HG03342 (cell line): ENCODE measurements at regions not wholly inside any gene's neighbourhood (a gene's known extent, or its start where the extent isn't known, plus 50 kb on each side); places are given as distances from the start of the nearest gene placed in this dataset.

Experiments
- ATAC-seq: cut with Tn5 transposase; IDR thresholded peaks from one replicate; pipeline ENCODE4 v1.9.1; 2021; ENCODE audit warnings: mild to moderate bottlenecking, moderate library complexity; ENCODE audit not compliant: unreplicated experiment

DNA sequence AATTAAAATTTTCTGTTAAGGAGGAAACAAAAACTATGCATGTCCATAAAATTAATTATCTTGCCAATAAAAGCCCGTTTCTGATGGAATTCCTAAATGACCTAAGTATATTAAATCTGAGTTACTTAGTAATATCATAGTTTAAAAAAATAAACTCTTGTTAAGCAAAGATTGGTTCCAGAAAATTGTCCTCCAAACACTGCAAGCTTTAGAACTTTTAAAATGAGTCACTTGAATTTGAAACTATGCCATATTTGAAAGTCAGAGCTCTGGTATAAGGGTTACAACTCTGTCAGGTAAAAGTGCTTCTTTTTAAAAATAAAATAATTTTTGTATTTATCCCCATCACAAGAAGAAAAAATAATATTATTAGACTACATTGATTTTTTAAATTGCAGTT, 409.5 kb downstream of the PLPP3 start:
- ATAC-seq, result no peak

DNA sequence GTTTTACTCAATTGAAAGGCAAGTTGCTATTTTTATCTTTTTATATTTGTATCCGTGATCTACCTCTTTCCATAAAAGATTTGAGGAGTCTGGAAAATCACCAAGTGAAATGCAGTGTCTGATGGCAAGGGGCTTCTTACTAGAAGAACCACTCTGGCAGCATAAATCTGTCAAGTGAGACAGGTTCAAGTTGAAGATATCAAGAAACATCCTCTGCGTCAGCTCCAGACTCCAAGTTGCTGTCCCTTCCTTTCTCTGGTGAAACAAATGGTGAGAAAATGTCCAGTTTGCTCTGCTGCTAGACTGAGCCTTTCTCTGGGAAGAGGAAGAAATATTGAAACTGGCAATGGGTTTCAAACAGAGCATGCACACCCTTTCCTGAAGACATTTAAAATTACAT, 411.2 kb downstream of the PLPP3 start:
- ATAC-seq, result no peak

DNA sequence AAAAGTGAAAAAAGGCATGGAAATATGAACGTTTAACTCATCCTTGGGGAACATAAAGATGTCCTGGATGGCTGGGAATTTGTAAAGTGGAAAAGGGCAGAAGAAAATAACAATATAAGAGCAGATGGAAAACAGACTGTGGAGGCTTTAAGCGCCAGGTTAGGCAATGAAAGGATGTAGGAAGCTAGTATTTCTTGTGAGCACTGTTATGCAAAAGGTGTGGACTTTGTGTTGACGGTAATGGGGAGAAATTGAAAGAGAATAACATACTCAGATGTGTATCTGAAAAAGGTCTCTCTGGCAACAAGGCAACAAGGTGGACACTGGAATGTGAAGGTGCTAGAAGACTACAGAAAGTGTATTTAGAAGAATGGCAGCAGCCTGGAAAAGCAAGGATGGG, 411.8 kb downstream of the PLPP3 start:
- ATAC-seq, result no peak

DNA sequence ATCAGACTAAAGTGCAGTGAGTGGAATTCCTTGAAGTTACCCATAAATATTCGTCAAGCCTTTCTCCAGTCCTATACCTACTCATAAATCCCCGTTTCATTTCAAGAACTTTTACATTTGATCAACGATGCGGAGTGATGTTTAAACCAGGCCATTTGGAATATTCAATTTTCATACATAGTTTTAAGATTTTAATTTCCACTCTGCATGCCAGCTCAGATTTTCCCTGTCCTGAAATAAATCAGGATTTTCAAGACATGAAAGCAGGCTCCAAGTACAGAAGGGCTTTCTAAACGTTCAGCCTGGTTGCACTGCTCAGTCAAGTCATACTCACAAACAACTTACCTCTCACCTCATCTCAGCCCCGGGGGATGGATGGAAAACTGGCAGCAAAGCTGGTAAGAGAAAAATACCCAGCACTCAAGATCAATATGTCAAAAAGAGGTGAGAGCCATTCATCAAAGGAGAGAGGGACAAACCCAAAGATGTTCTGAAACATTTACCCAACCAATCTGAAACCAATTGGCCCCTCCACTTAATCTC, 418.5 kb downstream of the PLPP3 start:
- ATAC-seq, result no peak

DNA sequence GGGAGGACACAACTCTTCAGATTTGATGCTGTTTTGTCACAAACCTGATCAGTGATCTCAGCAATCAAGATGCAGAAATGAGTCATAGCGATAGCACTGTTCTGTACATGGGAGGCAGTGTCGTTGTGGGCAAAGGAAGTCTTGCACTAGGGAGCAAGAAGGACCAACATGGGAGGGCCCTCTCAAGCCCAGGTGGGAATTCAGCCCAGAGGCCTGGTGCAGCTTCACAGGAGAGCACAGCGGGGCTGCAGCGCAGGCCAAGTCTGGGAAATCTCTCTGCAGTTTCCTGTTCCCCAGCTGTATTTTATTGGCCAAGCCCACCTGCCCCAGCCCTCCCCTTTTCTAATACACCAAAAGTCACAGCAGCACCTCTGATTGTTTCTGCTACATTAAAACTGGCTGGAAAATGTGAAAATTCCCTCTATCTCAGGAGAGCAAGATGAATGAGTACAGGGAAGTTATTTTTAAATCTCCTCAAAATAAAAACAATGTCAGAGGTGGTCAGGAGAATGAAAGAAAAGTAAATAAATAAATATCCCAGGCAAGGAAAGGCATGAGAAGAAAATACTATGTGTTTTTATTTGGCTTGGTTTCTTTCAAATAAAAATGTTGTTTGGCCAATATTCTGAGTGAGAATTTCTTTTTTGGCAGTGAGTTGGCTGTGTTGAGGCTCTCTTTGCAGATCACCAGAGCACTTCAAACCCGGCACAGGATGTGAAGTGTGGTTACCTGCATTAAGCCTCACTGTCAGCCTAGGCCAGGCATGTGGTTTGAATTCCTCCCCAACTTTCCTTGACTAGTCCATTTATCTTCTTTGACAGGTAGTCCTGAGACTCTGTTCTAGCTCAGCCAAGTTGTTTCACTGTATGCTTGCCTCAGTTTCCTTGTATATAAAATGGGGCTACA, 422.1 kb downstream of the PLPP3 start:
- no peak for ATAC-seq

DNA sequence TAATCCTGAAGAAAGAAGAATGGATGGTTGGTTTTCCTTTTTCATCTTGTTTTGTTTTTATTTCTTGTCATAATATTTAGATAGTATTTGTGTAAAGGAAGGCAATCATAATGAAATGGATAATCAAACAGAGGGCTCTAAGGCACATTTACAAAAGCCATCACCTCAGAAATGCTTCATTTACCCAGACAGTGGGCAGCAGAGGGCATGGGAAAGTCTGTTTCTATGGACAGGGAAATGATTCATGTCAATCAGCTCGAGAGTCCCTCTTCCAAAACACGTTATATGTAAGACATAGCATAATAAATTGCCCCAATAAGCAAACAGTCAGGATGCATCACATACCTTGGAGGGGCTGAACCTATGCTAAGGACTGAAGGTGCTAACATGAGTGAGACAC, 426.1 kb downstream of the PLPP3 start:
- ATAC-seq, result no peak

DNA sequence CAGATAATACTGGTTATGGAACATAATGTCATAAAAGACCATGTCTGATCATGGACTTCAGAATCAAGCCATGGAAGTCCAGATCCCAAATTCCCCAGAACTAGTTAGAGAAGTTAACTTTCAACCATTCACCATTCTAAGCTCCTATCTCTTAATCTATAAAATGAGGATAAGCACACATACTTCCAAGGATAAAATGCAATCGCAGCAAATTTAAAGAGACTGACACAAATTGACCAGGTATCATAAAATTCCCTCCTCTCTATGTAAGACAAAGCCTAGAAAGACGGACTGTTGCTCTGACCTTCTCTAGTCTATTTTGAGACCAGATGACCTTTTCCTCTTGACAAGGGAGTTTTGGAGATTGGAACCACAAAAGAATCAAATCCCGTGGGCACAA, 426.7 kb downstream of the PLPP3 start:
- no peak for ATAC-seq

DNA sequence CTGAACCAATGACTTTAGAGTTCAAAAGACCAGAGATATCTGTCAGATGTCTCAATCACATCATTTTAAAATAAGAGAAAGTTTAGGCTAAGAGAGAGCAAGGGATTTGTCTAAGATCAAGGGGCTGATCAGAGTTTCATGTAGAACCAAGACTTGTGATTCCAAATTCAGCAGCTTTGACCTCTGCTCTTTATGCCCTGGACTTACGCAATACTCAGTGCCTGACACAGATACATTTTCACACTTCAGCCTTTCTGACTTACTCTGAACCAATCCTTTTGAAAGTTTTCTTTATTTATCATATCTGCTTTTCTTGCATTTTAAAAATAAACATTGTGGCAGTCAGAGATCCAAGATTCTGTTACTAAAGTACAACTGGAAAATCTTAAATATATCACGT, 428.0 kb downstream of the PLPP3 start:
- ATAC-seq, result no peak

DNA sequence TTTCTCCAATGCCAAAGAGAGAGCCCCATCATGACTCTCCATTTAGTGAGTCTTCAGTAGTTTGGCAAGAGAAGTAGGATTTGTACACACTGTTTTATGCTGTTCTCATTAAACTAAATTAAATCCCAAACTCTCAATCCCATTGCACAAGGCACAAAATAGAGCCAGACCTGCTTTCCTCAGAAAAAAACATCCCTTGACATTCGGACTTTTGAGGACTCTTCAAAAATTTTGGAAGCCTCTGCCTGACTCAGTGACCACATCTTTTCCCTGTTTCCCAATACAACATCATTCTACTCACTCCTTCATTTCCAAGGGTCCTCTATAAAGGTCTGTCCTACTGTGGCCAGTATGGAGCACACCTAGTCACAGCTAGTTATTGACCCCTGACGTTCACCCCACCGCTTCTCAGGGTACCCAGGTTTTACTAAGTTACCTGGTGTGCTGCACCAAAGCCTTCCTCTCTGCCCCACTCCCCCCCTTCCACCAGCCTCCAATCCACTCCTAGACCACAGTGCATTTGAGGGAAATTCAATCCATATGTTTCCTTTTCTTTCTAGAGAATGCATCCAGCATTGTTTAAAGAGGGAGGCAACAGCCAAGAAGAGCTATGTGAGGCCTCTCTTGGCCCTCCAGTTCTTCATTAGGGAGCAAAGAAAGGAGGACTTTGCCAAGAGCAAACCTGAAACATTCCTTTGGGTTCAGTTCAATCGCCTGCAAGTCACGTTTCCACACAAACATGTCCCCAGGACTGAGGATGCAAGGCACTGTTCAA, 428.7 kb downstream of the PLPP3 start:
- no peak for ATAC-seq

DNA sequence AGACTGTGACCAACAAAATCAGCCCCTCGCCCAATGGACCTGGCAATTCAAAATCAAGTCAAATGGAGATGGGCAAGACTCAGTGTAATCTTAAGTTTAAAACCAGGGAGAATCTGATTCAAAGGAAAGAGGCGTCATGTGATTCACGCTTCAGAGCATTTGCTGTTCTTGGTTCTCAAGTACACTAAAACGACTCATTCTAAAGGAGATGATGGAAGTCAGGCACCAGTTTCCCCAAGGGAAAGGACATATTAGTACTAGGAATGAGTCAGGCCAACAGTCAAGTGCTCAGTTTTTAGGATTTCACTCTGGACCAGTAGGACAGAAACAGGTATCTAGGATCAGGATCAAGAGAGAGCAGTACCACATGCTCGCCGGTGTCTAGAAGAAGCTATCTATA, 429.6 kb downstream of the PLPP3 start:
- no peak for ATAC-seq

DNA sequence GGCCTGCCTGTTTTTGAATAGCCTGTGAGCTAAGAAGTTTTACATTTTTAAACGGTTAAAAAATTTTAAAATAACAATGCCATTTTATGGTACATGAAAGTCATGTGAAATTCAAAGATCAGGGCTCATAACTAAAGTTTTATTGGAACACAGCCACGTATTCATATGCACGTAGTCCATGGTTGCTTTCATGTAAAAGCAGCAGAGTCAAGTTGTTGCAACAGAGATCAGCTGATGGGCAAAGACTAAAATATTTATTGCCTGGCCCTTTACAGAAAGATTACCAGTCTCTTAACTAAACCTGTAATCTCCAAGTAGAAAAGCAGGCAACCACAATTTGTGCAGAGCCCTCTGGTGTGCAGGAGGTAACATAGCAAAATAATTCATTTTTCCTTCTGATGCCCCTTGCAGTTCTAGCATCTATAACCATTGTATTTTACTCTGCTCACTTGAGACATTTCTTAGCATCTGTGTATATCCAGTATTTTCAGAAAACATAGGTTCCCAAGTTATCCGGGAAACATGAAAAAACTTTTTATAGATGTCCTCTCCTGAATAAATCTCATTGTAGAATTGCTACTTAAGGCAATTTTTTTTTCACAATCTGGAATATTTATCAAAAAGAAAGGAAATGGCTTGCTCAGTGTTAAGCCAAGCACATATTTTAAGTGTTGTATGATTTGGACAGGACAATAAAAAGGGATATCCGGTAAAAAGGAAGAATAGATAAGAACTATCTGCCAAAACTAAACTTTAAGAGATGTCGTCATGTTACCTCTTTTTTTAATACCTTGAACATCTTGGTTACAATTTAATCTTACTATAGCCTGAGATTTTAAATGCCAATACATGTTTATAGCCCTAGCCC, 430.8 kb downstream of the PLPP3 start:
- no peak for ATAC-seq

DNA sequence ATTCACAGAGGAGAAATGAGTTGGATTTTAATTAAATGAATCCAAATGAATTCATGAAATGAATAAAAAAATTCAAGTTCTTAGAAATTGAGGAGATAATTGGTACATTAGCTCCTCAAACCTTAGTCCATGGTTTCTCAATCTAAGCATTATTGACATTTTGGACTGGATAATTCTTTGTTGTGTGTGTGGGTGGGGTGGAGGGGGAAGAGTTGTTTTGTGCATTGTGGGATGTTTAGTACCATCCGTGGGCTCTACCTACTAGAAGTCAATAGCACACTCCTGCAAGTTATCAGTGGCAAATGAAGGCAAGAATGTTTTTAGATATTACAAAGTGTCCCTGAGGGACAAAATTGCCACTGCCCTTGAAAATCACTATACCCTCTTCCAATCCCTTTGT, 431.9 kb downstream of the PLPP3 start:
- no peak for ATAC-seq

DNA sequence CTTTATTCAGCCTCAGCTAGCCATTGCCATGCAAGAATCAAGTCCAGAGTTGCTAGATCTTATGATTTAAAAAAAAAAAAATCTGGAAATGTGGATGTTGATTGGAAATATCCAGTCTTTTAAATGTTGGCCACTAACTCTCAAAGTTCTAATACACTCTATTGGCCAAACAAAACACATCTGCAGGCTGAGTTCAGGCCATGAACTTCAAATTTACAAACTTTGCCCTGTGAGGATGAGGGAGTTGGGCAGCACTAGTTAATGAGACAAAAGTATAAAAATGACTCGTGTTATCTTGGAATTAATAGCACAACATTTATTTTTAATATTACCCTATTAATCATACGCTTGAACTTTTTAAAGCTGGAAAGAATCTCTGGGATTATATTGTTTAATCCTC, 432.3 kb downstream of the PLPP3 start:
- no peak for ATAC-seq

DNA sequence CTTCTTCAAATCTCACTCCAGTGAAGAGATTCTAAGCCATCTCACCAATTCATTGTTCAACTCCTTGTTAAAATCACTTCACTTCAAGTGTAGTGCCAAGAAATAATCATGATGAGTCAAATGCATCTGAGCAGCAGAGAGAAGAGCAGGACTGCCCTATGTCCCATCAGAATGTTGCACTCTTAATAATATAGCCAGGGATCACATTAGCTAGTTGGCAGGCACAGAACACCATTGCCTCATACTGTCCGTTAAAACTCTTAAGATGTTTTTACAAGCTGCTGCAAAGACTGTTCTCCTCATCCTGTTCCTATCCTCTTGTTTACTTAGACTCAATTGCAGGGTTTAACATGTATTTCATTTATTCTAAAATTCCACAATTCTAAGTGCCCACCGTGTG, 432.9 kb downstream of the PLPP3 start:
- ATAC-seq, result no peak

DNA sequence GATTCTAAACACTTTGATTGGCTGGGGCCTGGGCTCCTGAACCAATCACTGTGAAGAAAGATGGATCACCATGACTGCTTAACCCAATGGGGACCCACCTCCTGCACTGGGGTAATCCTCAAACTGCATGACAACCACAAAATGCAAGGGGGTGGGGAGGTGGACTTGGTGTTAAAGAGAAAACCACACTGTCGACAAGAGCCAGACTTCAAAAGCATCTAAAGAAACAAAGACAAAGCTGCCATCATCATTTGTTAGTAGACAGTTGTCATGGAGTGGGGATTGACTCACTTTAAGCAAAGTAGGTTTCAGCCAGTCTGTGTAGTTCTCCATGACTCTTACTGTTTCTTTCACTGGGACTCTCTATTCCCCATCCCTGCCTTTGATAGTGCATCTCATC, 433.8 kb downstream of the PLPP3 start:
- ATAC-seq, result no peak

DNA sequence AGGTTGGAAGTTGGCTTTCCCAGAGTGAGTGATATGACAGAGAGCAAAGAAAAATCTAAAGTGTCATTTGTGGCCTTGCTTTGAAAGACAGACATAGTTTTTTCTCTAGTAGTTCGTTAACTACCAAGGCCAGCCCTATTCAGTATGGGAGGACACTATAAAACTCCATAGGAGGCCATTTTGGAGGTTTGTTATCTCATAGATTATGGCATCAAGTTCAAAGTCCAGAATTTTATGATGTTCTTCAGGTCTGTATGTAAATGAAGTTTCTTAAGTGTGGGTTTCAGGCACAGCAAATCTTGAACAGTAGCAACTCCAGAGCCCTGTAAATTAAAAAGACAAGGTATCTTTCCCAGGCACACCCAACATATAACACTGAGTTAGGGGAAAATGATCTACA, 437.1 kb downstream of the PLPP3 start:
- ATAC-seq, result no peak

DNA sequence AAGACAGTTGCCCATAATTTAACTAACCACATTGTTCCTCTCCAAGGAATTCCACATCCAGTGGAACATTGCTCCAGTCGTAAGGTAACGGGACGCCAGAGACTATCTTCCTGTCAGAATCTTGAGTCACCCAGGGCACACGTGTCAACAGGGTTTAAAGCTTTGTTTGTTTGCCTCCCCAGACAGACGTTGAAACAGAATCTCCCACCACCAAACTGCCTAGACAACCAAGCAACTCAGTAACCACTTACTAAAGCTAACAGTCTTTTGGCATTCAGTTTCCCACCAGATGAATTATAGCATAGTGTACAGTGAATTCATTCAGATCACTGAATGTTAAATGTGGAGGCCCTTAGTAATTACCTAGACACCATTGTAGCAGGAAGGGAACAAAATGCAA, 439.5 kb downstream of the PLPP3 start:
- ATAC-seq, result no peak

DNA sequence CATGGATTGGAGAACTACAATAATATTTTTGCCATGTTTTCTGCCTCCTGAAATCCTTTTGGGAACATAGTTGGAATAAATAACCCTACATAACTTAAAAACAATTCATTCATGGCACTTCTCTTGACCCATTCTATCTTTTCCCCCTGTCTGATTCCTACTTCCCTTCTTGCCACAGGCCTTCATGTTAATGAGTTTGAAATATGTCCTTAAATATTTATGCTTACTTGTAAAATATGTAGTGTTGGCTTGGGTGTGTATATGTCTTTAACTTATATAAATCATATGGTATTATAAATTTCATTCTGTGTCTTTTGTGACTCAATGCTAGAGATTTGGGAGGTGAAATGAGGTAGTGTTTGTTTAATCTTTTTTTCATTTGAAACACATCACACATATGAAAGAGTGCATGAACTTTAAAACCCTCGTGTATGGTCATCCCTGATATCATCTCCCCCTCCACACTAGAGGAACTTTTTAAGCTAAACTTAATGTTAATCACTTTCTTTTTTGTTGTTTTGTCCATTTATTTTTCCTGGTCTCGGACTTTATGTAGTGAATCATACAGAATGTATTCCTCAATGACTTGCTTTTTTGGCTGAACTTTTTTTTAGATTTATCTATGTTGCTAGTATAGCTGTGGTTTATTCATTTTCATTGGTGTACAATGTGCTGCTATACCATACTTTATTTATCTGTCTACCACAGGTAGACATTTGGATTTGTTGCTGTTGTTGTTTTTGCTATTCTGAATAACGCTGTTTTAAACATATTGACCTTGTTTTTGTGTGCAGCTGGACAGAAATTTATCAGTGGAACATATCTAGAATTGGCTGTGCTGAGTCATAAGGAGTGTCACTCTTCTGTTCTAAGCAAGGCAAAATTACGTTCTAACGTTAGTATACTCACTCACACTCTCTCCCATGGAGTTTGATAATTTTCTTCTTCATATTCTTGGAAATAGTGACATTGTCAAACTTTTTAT, 441.6 kb downstream of the PLPP3 start:
- ATAC-seq, result no peak

DNA sequence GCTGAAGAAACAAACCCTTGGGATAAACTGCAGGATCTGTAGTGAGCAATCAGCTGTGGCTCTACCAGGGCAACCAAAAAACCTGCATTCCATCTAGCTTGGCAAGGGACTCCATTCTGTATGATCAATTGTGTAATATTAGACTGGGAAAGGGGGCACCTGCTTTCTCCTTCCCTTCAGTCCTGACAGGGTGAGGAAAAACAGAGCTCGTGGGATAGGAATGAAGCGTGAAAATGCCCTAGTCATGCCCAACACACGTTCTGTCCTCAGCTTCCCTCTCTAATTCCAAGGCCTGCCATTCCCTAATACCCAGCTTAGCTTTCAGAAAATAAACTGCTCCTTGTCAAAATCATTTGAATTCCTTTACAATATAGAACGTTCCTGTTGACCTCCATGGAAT, 442.3 kb downstream of the PLPP3 start:
- ATAC-seq, result no peak

DNA sequence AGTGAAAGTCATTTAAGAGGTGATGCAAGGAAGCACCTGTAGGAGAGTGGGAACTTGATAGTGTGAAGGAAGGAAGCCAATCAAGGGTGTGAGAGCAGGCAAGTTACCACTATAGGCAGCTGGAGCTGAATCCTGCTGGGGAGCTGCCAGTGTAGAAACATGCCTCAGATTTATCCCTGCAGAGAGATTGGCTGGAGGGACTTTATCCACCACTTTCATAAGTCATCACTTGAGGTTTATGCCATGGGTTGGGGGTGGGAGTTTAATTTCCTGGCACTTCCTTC, 443.6 kb downstream of the PLPP3 start:
- peak; percentile 36 for ATAC-seq
